GM21825 (cell line): ENCODE measurements at regions not wholly inside any gene's neighbourhood (a gene's known extent, or its start where the extent isn't known, plus 50 kb on each side); places are given as distances from the start of the nearest gene placed in this dataset.
"Not testable (repeated sequence)": the region's sequence is repeated elsewhere in the genome, so short reads cannot be mapped to it uniquely, and the experiment has no call there.

ENCODE experiments used
- ATAC-seq: cut with Tn5 transposase; IDR thresholded peaks from one replicate; pipeline ENCODE4 v1.9.1; 2021; ENCODE audit warnings: mild to moderate bottlenecking, moderate library complexity; ENCODE audit not compliant: unreplicated experiment

GRCh38 chr9:41771693-41772092 lies 357.5 kb downstream of the CNTNAP3B start:
- ATAC-seq, result not testable (repeated sequence)

- not testable (repeated sequence) for ATAC-seq
Measured at GRCh38 chr9:41754822-41755221, 374.4 kb downstream of the CNTNAP3B start.

DNA sequence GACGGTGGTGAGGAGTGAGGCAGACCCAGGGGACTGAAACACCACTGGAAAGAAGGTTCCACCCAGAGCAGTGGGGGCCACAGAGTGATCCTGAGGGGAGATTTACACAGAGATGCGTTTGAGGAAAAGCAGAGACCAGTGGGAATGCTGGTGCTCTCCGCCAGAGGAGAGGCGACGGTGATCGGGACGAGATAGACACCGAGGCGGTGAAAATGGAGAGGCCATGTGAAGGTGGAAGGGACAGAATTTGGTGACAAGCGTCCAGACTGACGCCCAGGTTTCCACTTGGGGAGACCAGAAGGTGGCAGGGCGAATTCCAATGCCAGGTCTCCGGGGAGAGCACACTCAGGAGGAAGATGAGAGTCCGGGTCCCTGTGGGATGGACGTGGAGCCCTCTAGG lies 374.8 kb downstream of the CNTNAP3B start:
- not testable (repeated sequence) for ATAC-seq

- not testable (repeated sequence) for ATAC-seq
Measured at GRCh38 chr9:41741897-41742296, 387.3 kb downstream of the CNTNAP3B start.

GRCh38 chr9:41741173-41741572 lies 388.1 kb downstream of the CNTNAP3B start:
- not testable (repeated sequence) for ATAC-seq

DNA sequence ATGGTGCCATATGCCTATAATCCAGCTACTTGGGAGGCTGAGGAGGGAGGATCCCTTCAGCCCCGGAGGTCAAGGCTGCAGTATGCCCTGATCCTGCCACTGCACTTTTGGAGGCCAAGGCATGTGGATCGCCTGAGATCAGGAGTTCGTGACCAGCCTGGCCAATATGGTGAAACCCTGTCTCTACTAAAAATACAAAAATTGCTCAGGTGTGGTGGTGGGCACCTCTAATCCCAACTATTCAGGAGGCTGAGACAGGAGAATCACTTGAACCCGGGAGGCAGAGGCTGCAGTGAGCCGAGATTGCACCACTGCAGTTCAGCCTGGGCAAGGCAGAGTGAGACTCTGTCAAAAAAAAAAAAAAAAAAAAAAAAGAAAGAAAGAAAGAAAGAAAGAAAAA lies 390.5 kb downstream of the CNTNAP3B start:
- not testable (repeated sequence) for ATAC-seq

GRCh38 chr9:41699190-41699589 lies 430.0 kb downstream of the CNTNAP3B start:
- ATAC-seq, result not testable (repeated sequence)

DNA sequence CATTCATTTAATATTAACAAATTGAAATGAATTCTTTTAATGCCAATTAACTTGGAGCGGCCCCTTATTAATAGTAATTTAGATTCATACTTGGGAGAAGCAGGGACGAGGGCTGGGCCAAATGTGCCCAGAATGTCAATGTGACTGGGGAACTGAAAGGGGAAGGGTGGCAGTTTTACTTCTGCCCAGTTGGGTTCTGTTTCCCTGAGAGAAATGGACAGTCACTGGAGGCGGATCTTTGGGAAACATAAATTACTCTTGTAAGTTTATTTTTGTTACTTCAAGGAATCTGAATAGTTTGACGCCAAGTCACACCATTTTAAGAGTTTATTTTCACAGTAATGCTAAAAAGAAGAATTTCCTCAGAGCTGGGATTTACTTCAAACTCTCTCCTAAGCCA lies 432.1 kb downstream of the CNTNAP3B start:
- not testable (repeated sequence) for ATAC-seq

- ATAC-seq, result not testable (repeated sequence)
Measured at GRCh38 chr9:41679312-41679711, 449.9 kb downstream of the CNTNAP3B start.

DNA sequence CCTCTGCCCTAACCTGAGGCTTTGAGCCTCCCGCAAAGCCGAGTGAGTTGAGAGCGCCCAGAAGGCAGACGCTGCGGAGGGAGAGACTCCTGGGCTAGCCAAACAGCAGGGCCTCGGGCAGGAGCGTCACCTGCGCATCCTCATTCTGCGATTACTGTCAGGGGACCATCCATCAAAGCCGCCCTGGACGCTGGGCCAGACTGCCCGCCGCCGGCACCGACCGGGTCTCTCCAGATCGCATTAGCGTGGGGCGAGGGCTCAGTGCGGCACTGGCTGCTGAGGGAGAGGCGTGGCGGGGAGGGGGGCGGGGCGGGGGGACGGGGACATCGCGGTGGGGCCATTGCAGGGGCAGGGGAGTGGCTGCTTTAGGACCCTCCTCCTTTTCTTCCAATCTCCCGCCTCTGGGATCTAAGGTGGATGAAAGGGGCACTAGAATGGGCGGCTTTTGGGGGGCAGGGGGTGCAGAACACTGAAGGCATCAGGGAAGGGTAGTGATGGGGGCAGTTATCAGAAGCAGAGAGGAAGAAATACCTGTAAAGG lies 465.7 kb downstream of the CNTNAP3B start:
- ATAC-seq, result not testable (repeated sequence)

- ATAC-seq, result not testable (repeated sequence)
Measured at GRCh38 chr9:41658706-41659105, 469.6 kb upstream of the ZNG1F start.

GRCh38 chr9:41658116-41658515 lies 469.0 kb upstream of the ZNG1F start:
- ATAC-seq, result not testable (repeated sequence)

- ATAC-seq, result not testable (repeated sequence)
Measured at GRCh38 chr9:41657141-41657540, 468.0 kb upstream of the ZNG1F start.

DNA sequence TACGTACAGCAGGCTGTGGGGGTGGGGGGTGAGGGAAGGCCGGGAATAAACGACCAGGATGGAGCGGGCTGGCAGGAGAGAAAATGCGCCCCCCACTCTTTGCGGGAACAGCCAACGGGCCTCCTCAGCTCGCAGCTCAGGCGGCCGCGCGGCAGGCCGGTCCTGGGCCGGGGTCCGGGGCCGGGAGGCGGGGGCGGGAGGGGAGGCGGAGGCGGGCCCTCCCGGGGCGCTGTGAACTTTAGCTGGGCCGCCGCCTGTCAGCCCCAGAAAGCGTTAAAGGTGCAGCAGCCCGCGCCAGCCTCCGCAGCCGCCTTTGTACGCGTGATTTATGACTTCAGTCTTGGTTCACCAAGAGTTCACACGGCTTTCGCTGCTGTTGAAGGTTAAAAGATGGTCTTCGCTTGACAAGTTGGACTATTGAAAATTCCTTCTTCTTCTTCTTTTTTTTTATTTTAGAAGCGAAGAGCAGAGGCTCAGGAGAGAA lies 466.0 kb upstream of the ZNG1F start:
- ATAC-seq, result not testable (repeated sequence)

DNA sequence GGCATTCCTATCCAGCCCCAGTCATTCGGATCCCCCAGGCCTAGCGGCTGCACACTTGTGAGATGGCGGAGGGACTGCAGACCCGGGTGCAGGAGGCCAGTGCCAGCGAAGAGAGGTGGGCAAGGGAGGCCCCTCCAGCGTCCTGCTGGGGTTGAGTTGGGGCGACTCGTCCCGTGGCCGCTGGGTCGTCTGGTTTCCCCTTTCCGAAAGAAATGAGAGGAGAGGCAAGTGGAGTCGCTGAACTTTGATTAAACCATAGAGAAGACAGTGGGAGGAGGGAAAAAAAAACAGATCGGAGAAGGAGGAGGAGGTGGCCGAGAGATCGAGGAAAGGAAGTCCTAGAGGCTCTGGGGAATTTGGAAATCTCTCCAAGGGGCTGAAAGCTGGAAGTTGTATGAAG lies 465.2 kb upstream of the ZNG1F start:
- ATAC-seq, result not testable (repeated sequence)

DNA sequence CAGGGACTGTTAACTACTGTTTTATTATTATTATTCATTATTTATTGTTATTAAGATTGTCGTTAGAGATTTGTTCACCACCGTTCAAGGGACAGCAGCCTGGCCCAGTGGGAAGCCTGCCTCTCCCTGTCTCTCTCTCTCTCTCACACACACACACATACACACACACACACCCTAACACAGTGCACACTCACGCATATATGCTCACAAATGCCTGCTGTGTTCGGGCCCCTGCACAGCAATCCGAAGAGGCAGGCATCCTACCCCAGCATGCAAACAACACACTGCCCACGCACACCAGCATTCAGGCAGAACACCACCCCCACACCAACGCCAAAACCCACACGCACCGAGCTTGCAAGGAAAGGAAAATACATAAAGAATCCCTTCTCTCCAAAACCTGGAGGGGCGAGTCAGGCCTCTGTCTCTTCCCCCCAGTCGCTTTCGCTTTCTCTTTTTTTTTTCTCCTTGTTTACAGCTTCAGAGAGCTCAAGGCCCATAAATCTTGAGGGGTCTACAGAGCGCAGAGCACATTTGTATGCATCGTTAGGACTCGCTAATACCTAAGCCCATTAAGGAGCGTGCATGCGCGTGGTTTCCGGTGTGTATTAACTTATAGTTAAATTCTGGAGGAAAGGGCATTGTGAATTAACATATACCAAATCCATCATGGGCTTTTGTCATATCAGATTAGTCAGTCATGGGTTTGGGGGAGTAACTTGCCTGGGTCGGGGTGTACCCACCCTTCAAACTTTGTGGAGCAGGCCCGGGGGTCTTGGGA lies 464.6 kb upstream of the ZNG1F start:
- ATAC-seq, result not testable (repeated sequence)

GRCh38 chr9:41652800-41653199 lies 463.7 kb upstream of the ZNG1F start:
- not testable (repeated sequence) for ATAC-seq

GRCh38 chr9:41652100-41652713 lies 463.1 kb upstream of the ZNG1F start:
- not testable (repeated sequence) for ATAC-seq

- not testable (repeated sequence) for ATAC-seq
Measured at GRCh38 chr9:41650086-41650485, 461.0 kb upstream of the ZNG1F start.

DNA sequence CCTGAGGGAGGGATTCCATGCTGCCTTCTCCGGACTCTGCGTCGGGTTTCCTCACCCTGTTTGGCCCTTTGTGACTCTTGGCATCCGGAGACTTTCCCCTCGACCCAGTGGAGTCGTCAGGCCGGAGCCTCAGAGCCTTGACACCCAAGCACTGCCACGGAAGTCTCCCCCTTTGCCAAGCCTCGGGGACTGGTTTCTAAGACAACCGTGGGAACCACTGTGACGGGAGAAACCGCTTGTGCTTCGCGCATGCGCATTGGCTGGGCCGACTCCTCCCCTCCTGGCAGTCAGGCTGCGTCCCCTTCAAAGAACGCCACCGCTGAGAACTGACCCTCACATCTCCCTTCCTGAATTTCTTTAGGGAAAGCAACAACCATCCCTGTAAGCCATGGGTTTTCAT lies 459.4 kb upstream of the ZNG1F start:
- not testable (repeated sequence) for ATAC-seq

- not testable (repeated sequence) for ATAC-seq
Measured at GRCh38 chr9:41646246-41646645, 457.1 kb upstream of the ZNG1F start.
